HG03139 (cell line): ENCODE measurements at regions not wholly inside any gene's neighbourhood (a gene's known extent, or its start where the extent isn't known, plus 50 kb on each side); places are given as distances from the start of the nearest gene placed in this dataset.

Experiments
- ATAC-seq: cut with Tn5 transposase; IDR thresholded peaks from one replicate; pipeline ENCODE4 v1.9.1; 2021; ENCODE audit not compliant: unreplicated experiment

DNA sequence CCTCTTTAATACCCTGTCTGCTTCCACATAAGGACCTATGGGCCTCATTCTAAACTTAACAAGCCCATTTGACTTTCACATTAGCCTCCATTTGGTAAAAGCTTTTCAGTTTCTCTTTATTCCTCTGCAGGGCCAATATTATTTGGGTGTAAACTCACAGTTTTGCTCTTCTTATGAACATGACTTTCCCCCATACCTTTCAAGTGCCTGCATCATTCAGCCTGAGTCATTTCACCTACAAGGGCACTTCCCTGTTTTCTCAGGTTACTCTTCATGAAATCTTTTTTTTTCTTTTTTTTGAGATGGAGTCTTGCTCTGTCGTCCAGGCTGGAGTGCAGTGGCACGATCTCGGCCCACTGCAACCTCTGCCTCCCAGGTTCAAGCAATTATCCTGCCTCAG is 1258.1 kb upstream of the CELF2 start:
- ATAC-seq: no peak

DNA sequence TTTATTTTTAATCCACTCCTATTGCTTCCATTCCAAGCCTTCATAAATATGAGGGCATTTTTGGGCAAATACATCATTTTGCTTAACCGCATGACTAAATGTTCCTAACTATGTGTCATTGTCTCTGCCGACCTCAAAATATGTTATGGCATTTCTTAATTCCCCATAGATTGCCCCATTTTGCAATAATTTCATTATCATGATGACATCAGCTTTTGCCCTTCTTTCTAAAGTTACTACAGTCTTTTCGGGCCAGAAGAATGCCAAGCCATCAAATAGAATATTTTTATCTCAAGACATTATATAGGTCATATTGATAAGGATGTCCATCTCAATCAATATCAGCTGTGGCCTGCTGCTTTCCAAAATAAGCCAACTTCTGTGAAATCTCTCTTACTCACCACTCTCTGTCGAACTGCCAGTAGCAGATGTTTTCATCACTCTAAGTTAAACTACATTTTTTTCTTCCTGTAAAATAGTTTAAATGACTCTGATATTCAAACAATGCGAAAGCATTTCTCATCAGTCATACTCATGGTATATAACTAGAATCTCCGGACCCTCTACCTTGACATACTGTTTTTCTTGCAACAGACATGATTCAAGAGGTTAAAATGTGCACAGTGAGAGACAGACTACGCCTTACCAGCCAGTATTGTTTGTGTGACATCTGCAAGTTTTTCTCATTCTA is 1254.6 kb upstream of the CELF2 start:
- ATAC-seq: no peak

DNA sequence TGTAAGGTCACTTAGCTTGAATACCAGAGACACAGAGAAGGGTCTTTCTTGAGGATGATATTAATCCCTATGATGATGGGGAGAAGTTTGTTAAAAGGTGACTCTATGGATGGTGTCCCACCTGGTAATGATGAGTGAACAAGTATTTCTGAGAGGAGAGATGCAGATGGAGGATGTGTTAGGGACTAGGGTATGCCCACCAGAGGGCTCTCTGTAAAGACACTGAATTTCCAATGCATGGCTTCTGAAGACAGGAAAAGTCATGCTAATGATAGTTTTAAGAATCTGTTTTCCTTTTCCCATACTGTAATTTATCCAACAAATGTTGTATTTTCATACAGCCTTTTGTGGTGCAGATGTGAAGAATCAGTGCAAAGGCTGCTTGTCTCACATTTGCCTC is 1250.9 kb upstream of the CELF2 start:
- no peak for ATAC-seq

DNA sequence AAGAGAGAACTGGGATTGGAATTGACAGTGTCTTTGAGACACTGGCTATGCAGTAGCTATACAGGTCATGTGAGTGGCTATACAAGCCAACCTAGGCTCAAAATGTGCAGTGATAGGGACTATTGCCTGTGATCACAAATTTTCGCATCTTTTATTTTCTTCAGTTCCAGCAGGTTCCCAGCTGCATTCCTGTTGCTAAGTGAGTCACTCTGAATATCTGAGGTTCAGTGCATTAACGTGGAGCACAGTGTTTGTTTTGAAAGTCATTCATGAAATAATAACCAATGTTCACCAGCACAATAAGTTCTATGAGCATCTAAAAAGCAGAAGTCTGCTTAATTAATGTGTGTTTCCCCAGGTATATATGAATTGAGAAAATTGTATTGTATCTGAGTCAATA is 1236.0 kb upstream of the CELF2 start:
- no peak for ATAC-seq

DNA sequence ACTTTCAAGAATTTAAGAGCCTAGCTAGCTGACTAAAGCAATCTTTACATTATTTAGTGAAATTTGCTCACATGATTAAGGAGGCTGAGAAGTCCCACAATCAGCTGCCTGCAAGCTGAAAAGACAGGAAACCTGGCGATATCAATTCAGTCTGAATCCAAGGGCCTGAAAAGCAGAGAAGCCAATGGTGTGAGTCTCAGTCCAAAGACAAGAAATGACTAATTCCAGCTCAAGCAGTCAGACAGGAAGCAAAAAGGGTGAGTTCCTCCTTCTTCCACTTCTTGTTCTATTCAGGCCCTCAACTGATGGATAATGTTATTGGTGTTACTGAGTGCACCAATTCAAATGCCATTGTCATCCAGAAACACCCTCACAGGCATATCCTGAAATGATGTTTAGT is 1231.6 kb upstream of the CELF2 start:
- ATAC-seq: no peak

DNA sequence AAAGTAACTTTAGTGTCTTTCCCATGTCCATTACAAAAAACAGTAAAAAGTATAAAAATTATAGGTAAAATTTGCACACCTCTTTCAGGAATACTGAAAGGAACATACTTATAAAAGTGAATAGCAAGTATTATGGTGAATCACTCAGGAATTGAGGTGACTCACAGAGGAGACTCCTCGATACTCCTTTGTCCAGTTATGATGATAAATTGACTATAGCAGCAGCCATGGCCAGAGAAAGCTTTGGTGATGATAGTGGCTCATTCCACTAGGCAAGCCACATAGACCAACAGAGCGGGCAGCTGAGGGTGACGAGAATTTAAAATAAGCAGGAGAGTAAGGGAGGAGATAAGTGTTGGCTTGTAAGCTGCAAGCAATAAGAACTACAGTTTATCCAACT is 1231.1 kb upstream of the CELF2 start:
- ATAC-seq: no peak

DNA sequence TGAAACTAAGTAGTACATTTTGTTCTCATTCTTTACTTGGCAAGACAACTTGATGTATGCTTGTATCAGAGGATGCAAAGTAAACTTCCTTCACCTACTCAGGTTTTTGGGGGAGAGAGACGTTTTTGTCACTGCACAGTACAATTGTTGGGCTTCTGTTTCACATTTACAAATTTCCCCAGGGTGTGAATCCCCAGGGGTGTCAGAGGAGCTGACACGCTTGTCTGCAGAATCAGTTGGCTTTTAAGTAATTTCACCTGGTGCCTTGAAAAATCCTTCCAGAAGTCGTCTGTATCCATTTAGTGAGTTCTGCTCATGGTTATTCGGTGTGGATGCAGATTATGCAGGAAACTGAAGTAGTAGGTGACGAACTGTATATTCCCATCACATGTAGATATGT is 1227.7 kb upstream of the CELF2 start:
- no peak for ATAC-seq

DNA sequence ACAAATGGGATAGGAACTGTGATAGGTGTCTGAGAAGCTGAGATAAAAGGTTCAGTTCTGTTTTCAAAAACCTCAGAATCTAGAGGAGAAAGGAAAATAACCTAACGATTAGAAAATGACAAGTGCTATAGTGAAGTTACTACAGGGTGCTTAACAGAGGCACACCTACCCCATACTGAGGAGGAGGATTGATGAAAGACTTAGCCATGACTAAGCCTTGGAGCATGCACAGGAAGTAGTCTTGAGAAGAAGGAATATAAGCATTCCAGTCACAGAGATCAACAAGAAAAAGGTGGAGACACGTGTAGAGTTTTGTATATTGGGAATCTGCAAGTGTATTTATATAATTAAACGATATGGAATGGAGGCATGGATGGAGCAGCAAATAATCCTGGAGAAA is 1225.5 kb upstream of the CELF2 start:
- ATAC-seq: no peak

DNA sequence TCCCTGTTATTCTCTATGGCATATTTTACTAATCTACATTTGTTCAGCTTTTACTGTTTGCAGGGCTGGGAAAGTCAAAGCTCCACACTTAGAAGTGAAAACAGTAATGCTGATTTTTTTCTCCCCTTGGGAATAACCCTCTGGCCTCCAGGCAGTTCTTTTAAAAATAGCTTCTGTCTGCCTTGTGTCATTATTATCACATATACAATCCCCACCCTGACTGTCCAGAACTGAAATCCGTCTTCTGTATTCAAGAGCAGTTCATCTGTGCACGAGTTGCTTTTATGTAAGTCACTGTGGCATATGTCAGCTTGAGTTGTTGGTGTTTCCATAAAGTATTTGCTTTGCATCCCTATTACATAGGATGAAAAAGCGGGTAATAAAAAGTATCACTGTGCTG is 1221.1 kb upstream of the CELF2 start:
- no peak for ATAC-seq

DNA sequence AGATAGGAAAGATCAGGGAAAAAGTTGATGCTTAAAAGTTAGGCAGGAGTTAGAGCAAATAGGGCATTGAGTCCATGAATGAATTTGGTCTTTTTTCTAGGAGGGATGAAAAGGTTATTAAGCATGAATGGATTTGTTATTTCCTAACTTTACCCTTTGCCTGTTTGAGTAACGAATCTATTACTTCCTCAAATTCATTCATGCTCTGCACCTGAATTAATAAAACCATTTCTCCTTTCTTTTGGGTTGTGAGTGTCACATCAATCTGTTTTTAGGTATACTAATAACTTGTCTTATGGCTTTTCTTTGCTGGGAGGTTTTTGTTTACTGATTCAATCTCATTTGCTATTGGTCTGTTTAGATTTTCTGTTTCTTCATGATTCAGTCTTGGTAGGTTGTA is 1217.7 kb upstream of the CELF2 start:
- no peak for ATAC-seq

DNA sequence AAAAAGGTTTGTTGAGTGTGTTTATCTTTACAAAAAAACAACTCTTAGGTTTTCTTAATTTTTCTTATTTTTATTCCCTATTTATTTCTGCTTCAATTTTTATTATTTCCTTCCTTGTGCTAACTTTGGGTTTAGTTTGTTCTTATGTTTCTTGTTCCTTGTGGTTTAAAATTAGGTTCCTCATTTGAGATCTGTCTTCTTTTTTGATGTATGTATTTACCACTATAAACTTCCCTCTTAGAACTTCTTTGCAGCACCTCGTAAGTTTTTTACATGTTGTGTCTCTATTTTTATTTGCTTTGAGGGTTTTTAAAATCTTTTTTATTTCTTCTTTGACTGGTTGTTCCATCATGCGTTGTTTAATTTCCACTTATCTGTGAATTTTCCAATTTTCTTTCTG is 1217.1 kb upstream of the CELF2 start:
- no peak for ATAC-seq

DNA sequence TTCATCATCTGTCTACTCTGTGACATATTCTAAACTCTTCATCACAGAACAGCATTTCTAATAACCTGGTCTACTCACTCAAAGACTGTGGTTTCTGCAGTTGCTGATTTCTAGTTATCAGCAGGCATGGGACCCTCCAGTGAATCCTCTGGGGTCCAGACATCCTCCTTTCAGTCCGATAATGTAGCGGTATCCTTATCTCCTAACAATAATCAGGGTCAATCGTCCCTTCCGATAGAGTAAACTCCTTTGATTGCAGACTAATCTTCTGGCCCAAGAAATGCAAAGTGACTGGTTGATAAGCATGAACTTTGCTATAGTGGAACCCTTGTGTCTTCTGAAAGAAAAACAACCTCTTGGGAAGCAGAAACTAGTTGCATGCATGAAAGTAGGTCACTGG is 1209.8 kb upstream of the CELF2 start:
- no peak for ATAC-seq

DNA sequence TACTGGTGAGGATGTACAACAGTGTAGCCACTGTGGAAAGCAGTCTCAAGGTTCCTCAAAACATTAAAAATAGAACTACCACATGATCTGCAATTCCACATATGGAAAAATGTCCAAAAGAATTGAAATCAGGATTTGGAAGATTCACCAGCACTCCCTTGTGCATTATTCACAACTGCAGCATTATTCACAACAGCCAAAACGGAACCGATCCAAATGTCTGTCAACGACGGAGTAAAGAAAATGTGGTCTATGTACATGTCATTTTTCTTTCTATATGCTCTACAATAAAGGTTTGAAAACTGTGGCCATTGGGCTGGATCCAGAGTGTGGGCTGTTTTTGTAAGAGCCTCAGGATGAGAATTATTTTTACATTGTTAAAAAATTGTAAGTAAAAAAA is 1206.1 kb upstream of the CELF2 start:
- ATAC-seq: no peak

DNA sequence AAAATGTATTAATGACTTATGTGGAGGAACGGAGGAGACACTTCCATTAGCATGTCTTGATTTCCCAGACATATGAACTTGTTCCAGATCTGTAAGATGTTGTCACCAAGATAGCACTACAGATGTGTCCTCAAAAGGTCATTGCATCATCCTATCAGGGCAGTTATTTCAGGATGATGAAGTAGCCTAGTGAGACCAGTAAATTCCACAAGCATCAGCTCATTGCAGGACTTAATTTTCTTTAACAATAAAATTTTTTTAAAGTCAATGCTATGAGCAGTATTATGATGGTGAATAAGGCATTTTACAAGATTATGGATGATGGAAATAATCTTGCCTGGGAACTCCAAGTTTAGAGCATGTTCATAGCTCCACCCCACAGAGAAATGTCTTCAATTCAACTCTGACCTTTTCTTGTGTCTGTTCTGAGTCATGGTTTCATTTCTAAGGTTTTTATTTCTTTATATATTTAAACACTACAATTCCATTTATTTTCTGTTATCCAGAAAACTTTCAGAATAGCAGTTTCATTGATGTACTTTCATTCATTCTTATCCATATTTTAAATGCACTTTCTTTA is 1203.3 kb upstream of the CELF2 start:
- ATAC-seq: no peak

DNA sequence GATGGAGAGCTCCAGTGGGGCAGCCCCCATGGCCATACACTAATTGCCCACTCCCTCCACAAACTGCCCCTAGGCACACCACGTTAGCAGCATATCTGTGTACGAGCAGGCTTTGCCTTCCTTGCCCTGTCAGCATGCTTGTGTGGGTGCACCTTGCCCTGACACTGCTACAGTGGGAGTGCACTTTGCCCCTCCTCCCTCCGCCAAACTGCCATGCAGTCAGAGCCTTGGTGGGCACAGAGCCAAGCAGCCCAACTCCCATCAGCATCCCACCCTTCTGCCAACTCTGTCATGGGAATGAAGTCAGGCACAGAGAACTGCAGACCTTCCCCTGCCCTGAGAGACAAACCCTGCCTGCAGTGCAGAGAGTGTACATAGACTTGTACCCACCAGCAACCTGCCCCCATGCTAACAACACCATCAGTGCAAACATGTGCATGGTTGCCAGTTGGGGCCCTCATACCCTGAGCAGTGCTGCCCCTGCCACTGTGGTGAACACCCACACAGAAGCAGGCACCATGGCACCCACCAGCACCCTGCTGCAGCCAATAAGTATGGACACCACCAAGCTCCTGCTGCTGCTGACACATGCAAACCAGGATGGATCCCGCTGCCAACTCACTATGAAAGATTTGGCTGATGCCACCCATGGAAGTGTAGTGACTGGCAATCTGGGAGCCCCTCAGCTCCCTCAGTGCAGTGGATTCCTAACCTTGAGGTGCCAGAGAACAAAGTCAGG is 1197.7 kb upstream of the CELF2 start:
- no peak for ATAC-seq

DNA sequence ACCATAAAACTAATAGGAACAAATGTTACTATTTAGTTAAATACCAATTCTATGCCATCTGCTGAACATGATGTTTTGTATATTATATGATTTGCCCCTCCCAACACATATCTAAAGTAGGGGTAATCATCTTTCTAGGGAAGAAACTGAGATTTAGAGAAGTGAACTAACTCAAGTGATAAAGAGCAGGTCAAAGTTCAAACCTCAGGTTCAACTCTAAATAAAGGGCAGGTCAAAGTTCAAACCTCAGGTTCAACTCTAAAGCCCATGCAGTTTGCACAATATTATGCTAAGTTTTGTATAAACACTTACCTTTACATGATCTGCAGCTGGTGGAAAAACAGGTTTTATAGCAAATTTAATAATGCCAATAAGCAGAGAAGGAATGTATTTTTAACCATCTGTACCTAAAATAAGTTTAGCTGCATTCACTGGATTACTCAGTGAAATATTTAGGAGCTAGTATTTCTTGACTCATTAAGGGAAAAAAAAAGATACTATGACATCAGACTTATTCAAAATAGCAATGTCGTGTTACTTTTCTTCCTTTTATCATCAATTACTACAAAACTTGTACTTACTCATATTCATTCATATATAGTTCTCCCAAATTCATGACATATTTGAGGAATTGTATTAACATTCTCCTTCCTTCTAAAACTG is 1194.3 kb upstream of the CELF2 start:
- no peak for ATAC-seq

DNA sequence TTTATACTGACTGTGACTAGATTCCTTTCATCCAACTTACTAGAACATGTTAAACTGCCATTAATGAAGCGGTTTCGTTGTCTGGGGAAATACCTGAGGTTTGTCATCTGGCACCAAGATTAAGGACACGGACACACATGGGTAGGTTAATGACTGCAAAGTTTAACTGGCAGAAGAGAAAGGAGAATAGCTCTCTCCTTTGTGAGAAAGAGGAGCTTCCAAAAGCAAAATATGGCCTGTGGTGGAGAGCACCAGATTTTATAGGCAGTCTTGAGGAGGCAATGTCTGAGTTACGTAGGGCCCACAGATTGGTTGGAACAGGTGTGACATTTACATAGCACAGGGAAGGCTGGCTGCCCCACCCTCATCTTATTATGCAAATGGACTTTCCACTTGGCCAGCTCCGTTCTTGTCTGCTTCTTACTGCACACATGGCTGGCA is 1193.0 kb upstream of the CELF2 start:
- ATAC-seq: no peak

DNA sequence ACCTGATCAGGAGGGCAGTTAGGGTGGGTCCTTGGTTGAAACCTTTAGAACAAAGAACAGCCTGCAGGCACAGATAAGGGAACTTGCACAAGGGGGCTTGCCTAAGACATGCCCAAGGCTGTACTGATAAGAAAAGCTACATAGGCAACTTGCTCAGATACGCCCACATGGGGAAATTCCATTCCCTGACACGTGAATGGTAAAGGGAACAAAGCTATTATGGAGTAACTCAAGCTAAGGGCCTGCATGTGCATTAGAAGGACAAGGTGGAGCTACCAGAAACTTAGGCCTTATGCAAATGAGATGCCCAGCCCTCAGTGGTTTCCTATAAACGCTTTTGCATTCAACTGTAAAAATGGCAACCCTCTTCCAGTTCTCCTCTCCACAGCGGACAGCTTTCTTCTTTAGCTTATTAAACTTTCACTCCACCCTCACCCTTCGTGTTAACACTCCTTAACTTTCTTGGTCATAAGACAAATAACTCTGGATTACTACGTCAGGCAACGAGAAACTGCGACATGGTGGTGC is 1192.1 kb upstream of the CELF2 start:
- no peak for ATAC-seq

DNA sequence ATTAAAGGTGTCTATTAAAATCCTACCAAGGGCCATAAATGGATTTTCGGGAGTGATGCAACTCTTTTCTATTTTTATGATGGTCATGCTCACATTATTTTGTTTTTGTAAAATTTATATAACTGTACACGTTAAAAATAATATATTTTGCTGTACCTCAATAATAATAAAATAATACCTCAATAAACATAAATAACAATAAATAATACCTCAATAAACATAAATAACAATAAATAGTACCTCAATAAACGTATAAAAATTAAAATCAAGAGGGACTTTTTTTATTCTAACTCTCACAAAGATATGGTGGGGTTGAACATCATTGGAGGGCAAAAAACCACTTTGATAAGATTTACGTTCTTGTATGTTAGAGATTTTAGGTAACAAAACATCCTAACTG is 1189.6 kb upstream of the CELF2 start:
- ATAC-seq: no peak

DNA sequence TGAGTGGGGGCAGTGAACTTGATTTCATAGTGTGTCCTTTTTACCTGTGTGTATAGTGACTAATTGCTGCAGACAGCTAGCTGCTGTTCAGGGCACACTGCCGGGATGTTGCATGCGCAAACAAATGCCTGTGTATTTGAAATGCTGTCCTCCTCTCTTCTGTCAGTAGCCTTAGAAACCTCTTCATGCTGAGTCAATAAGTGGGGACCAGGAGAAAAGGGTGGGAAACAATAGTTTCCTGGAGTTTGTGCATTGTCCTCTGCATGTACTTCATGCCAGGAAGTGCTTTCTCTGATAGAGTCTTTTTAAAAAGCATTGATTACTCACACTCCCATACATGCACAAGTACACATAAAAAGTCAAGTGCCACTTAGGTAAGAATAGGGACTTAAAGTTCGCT is 1183.7 kb upstream of the CELF2 start:
- ATAC-seq: no peak

DNA sequence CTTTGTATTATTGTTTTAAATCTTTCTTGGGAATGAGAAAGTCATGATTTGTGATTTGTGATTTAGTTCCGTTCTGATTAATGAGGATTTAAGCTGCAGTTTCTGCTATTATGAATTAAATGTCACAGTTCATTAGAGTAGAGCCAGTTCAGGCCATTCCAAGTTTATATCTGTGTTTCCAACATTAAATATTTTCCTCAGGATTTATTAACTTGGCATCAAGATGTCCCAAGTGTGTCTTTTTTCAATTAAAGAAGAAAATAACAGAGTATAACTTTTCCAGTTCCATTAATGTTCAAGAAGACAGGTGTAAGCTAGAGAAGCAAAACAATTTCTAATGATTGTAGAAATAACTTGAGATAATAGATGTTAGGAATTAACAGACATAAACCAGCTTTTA is 1183.2 kb upstream of the CELF2 start:
- no peak for ATAC-seq

DNA sequence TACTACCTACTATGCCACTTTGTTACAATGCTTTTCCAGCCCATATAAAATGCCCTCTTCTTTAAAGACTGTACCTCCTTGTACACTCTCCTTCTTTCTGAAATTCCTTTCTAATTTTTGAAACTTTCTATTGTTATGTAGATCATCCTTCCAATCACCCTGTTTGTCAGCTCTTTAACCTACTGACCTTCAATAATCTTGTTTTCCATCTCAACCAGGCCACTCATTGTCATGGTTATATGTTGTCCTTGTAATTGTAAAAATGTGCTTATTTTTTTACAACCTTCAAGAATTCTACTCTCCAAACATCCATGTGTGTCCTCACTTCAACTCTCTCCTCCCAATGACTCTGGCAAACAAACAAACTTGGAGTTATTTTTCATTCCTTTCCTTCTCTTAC is 1172.6 kb upstream of the CELF2 start:
- no peak for ATAC-seq
